GM21423 (cell line): ENCODE measurements at regions not wholly inside any gene's neighbourhood (a gene's known extent, or its start where the extent isn't known, plus 50 kb on each side); places are given as distances from the start of the nearest gene placed in this dataset.
"Not testable (repeated sequence)": the region's sequence is repeated elsewhere in the genome, so short reads cannot be mapped to it uniquely, and the experiment has no call there.

ENCODE experiments used
- ATAC-seq: cut with Tn5 transposase; IDR thresholded peaks from one replicate; pipeline ENCODE4 v1.9.1; 2021; ENCODE audit warnings: mild to moderate bottlenecking, moderate library complexity; ENCODE audit not compliant: unreplicated experiment

- ATAC-seq: no peak
Measured at GRCh38 chr2:136331226-136331625, 213.3 kb upstream of the CXCR4 start.

GRCh38 chr2:136328207-136328795 lies 210.4 kb upstream of the CXCR4 start:
- ATAC-seq: no peak

DNA sequence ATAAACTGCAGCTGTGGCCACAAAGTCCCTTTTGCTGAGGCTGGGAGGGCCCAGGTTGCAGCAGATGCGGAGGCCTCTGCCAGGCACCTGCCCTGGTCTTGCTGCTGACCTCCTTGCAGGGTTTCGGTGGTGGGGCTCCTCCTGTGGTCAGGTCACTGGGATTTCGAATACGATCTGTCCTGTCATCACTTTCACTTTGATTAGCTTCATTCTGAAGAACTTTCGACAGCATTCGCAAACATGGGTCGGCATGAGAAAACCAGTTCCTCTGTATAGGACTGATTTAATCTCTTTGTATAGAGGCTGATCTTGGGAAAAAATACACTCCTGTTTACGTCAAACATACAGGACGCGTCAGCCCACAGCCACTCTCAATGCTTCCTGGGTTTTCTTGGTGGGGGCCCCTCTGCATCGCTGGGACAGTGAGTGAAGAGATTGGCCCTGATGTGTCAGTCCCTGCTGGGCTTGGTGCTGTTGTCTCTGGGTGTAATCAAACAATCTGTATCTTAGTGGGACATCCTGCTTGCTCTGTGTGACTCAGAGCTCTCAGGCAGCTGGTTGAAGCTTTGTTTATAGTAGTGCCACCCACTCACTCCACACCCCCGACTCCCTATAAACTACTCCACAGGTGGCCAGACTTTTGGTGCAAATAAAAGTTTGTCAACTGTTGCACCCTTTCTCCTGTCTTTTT lies 209.4 kb upstream of the CXCR4 start:
- peak; percentile 85 for ATAC-seq

- ATAC-seq: peak; percentile 37
Measured at GRCh38 chr2:136325844-136326331, 207.9 kb upstream of the CXCR4 start.

DNA sequence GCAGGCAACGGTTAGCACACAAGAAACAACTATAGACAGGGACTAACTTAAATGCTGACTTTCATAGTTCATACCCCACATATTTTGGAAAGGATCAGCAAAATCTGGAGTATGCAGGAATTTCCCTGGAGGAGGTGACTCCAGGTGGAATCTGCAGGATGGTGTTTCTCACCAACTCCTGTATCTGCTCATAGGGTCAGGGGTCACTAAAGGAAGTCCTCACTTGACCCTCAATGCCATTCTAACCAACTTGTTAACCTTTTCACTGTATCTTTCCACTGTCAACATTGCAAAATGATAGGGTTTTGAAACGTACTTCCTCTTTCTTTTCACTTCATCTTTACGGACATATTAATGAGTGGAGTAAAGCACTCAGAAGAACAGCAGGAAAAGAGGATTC lies 207.0 kb upstream of the CXCR4 start:
- no peak for ATAC-seq

- no peak for ATAC-seq
Measured at GRCh38 chr2:136323935-136324334, 206.0 kb upstream of the CXCR4 start.

GRCh38 chr2:136323195-136323594 lies 205.2 kb upstream of the CXCR4 start:
- no peak for ATAC-seq

GRCh38 chr2:136322428-136322827 lies 204.5 kb upstream of the CXCR4 start:
- ATAC-seq: no peak

GRCh38 chr2:136319651-136320050 lies 201.7 kb upstream of the CXCR4 start:
- no peak for ATAC-seq

- ATAC-seq: no peak
Measured at GRCh38 chr2:136319237-136319636, 201.3 kb upstream of the CXCR4 start.

DNA sequence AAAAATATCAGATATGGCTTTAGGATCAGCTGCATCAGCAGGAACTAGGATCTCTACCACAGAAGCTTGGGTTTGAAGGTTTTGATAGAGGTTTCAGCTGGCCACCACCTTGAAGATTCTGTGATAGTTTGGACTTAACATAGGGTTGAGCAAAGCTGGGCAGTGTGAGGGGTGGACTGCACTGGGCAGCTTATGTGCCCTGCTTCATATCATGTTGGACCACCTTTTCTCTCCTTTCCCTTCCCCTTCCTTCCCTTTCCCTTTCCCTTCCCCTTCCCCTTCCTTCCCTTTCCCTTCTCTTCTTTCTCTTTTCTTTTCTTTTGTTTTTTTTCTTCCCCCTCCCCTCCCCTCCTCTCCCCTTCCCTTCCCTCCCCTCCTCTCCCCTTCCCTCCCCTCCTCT lies 196.3 kb upstream of the CXCR4 start:
- ATAC-seq: no peak

- not testable (repeated sequence) for ATAC-seq
Measured at GRCh38 chr2:136312568-136312967, 194.6 kb upstream of the CXCR4 start.

DNA sequence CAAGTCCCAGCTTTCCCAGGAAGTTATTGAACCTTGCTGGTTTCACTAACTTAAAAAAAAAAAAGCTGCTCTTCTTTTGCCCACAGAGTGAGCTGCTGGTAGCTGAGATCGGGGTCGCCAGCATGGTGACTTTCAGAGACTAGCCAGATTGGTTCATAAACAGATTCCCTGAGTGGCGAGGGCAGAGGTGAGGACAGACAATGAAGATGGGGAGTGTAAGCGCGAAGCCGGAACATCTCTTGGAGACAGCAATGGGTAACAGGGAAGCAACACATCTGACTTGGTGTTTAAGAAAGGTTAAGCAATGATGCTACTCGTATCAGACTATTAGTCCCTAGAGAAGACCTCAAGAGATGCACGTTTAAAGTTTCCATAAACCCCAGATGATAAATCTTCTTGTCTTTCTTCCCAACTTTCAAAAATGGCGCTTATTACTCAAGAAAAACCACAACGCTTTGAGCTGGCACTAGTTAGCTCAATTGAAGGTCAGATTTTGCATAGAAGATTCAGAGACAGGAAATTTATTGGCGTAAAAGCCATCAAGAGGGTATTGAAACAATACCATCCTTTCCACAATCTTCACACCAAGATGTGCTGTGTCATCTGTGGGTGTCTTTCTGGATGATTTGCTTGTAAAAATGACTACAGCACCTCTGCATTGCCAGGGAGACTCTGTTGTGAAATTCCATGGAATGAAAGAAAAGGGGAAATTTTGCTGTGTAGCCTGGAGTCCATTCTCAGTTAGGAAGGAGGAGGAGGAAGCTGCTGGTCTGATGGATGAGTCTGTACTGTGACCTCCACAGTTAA lies 193.1 kb upstream of the CXCR4 start:
- ATAC-seq: no peak

GRCh38 chr2:136310005-136310495 lies 192.1 kb upstream of the CXCR4 start:
- ATAC-seq: peak; percentile 36

- no peak for ATAC-seq
Measured at GRCh38 chr2:136308611-136309010, 190.7 kb upstream of the CXCR4 start.

DNA sequence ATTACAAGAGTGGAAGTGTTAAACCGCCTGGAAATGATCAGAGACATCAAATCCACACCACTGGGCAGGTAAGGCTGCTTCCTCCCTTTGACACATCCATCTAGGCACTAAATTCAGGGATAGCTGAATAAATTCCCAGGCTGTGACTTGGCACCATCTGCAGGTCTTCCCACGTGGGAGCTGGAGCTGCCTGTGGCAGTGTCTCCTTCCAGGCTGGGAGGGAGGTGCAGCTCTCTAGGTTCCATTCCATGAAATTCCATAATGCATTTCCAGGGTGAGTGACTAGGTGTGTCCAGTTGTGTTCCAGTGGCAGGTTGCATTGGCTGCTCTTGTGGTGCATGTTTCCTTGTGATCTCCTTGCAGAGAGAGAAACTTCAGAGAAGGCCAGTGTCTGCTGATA lies 188.9 kb upstream of the CXCR4 start:
- no peak for ATAC-seq

GRCh38 chr2:136305517-136306192 lies 187.7 kb upstream of the CXCR4 start:
- ATAC-seq: peak; percentile 83

GRCh38 chr2:136301006-136301405 lies 183.1 kb upstream of the CXCR4 start:
- ATAC-seq: no peak

DNA sequence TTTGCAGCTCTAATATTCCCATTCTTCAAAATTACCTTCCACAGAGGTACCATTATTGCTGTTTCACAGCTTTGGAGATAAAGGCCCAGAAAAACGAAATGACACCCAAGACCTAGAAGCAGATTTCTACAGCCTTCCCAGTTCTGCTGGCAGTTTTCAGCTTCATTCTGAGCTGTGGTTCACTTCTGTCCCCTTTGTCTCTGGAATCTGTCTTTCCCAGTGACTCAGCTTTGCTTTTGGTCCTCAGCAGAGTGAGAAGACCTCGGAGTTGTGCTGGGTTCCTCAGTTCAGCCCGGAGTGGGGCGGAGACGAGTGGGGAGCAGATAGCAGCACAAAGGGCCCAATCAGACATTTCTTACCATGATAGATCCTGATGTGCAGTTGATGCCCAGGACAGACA lies 180.7 kb upstream of the CXCR4 start:
- no peak for ATAC-seq

- no peak for ATAC-seq
Measured at GRCh38 chr2:136297994-136298393, 180.0 kb upstream of the CXCR4 start.

DNA sequence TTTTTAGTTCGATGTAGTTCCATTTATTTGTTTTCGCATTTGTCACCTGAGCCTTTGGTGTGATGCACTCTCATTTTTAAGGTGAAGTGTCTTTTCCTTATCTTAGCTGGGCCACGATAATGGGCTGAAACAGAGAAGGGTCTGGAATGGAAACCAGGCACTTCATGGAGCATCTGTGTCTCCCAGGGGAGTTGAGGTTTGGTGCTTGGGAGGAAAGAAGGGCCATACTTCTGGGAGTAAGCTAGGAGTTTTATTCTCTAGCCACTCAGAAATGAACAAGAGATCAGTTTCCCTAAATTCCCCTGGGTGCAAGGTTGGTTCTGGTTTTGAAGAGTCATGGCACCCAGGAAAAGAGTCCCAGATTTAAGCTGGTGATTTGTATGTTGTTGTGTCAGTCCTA lies 179.4 kb upstream of the CXCR4 start:
- ATAC-seq: no peak
